ENCODE measurements at regions not wholly inside any gene's neighbourhood (a gene's known extent, or its start where the extent isn't known, plus 50 kb on each side); places are given as distances from the start of the nearest gene placed in this dataset.
A peak's percentile ranks its signal among the peaks of the same experiment; 100 is the strongest.

- no peaks in the 10 kb centered on the region for H3K27me3 Mint-ChIP-seq (ENCODE audit: low read depth)
- no peaks in the 10 kb centered on the region for H3K36me3 Mint-ChIP-seq (ENCODE audit: low read depth)
- no peaks in the 10 kb centered on the region for H3K9me3 Mint-ChIP-seq
- H3K4me3 Mint-ChIP-seq = no peak overlapping the region
- H3K4me1 Mint-ChIP-seq (ENCODE audit: low read depth) = no peaks in the 10 kb centered on the region
- H3K27ac Mint-ChIP-seq = no peak overlapping the region
These were observed 351.6 kb upstream of the PLXNA2 start for GRCh38 chr1:208595745-208596144.

DNA sequence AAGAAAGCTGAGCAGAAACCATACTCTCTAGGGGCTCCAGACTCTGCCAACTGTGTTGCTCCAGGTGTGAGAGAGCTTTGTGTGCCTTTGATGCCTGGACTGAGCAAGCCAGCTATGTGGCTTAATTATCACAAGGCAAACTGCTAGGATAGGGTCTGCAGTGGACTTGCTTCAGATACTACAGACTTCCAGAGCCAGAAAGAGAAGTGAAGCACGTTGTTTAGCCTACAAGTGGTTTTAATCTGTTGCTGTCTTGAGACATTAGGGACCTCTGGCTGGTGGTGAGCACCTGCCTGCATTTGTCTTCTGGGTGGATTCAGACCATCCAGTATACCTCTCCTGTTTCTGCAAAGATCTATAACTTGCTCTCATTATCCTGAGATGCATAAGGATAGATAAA lies 353.4 kb upstream of the PLXNA2 start:
- Mint-ChIP-seq H3K9me3 (no peaks in the 10 kb centered on the region), H3K36me3 (ENCODE audit: low read depth) (no peaks in the 10 kb centered on the region), H3K27me3 (ENCODE audit: low read depth) (no peaks in the 10 kb centered on the region)

GRCh38 chr1:208598021-208598420 lies 353.8 kb upstream of the PLXNA2 start:
- no peak overlapping the region for H3K27ac Mint-ChIP-seq

More for the DNA sequence above, 353.4 kb upstream of the PLXNA2 start:
- Mint-ChIP-seq H3K4me1 (ENCODE audit: low read depth) (no peaks in the 10 kb centered on the region), H3K27ac (no peak overlapping the region), H3K4me3 (no peak overlapping the region)

GRCh38 chr1:208599063-208599462 lies 354.9 kb upstream of the PLXNA2 start:
- Mint-ChIP-seq H3K4me1 (ENCODE audit: low read depth) (peaks cover under 1% of the 10 kb centered on the region), H3K4me3 (no peak overlapping the region), H3K27me3 (ENCODE audit: low read depth) (no peaks in the 10 kb centered on the region), H3K9me3 (no peaks in the 10 kb centered on the region), H3K36me3 (ENCODE audit: low read depth) (no peaks in the 10 kb centered on the region), H3K27ac (no peak overlapping the region)

More at GRCh38 chr1:208598021-208598420, 353.8 kb upstream of the PLXNA2 start:
- Mint-ChIP-seq H3K36me3 (ENCODE audit: low read depth) (no peaks in the 10 kb centered on the region), H3K4me1 (ENCODE audit: low read depth) (no peaks in the 10 kb centered on the region), H3K27me3 (ENCODE audit: low read depth) (no peaks in the 10 kb centered on the region), H3K4me3 (no peak overlapping the region), H3K9me3 (no peaks in the 10 kb centered on the region)

GRCh38 chr1:208600456-208601190 lies 356.4 kb upstream of the PLXNA2 start:
- peaks cover 8% of the 10 kb centered on the region for H3K4me1 Mint-ChIP-seq (ENCODE audit: low read depth)
- no peaks in the 10 kb centered on the region for H3K27me3 Mint-ChIP-seq (ENCODE audit: low read depth)
- H3K36me3 Mint-ChIP-seq (ENCODE audit: low read depth) = no peaks in the 10 kb centered on the region
- no peak overlapping the region for H3K4me3 Mint-ChIP-seq
- H3K27ac Mint-ChIP-seq = no peak overlapping the region
- H3K9me3 Mint-ChIP-seq = no peaks in the 10 kb centered on the region

GRCh38 chr1:208601561-208601960 lies 357.4 kb upstream of the PLXNA2 start:
- Mint-ChIP-seq H3K4me1 (ENCODE audit: low read depth) (peaks cover 8% of the 10 kb centered on the region), H3K27me3 (ENCODE audit: low read depth) (no peaks in the 10 kb centered on the region), H3K36me3 (ENCODE audit: low read depth) (no peaks in the 10 kb centered on the region), H3K4me3 (no peak overlapping the region), H3K9me3 (no peaks in the 10 kb centered on the region), H3K27ac (no peak overlapping the region)

GRCh38 chr1:208603721-208604120 lies 359.5 kb upstream of the PLXNA2 start:
- Mint-ChIP-seq H3K27ac (no peak overlapping the region), H3K9me3 (no peaks in the 10 kb centered on the region), H3K27me3 (ENCODE audit: low read depth) (no peaks in the 10 kb centered on the region), H3K4me1 (ENCODE audit: low read depth) (peaks cover 8% of the 10 kb centered on the region), H3K36me3 (ENCODE audit: low read depth) (no peaks in the 10 kb centered on the region), H3K4me3 (no peak overlapping the region)

DNA sequence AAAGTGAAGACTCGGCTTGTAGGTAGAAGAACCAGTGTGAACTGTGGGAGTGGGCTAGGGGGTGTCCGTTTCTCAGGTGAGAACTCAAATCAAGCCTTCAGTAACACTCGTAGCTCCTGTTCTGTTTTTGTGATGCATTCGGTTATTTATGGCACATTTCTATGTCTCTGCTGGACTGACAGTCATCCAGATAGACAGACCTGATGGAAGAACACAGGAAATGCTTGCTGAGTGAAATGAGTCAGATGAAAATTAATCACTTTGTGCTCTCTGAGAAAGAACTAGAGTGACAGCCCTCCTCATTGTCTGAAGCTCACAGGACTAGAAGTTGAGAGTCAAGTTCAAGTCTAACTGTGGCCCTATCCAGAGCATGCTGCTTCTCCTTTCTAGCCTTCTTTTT lies 360.1 kb upstream of the PLXNA2 start:
- Mint-ChIP-seq H3K4me3 (no peak overlapping the region), H3K9me3 (no peaks in the 10 kb centered on the region), H3K4me1 (ENCODE audit: low read depth) (peaks cover 8% of the 10 kb centered on the region), H3K36me3 (ENCODE audit: low read depth) (no peaks in the 10 kb centered on the region), H3K27ac (peak overlapping the region; percentile 38), H3K27me3 (ENCODE audit: low read depth) (no peaks in the 10 kb centered on the region)

- Mint-ChIP-seq H3K27me3 (ENCODE audit: low read depth) (no peaks in the 10 kb centered on the region), H3K27ac (no peak overlapping the region), H3K4me3 (no peak overlapping the region), H3K4me1 (ENCODE audit: low read depth) (peaks cover 8% of the 10 kb centered on the region), H3K9me3 (no peaks in the 10 kb centered on the region), H3K36me3 (ENCODE audit: low read depth) (no peaks in the 10 kb centered on the region)
These were observed 362.8 kb upstream of the PLXNA2 start for GRCh38 chr1:208606959-208607358.

- Mint-ChIP-seq H3K4me1 (ENCODE audit: low read depth) (peaks cover 8% of the 10 kb centered on the region), H3K4me3 (no peak overlapping the region), H3K27me3 (ENCODE audit: low read depth) (no peaks in the 10 kb centered on the region), H3K27ac (no peak overlapping the region), H3K9me3 (no peaks in the 10 kb centered on the region), H3K36me3 (ENCODE audit: low read depth) (no peaks in the 10 kb centered on the region)
These were observed 363.4 kb upstream of the PLXNA2 start for GRCh38 chr1:208607616-208608015.

GRCh38 chr1:208614610-208615009 lies 370.4 kb upstream of the PLXNA2 start:
- Mint-ChIP-seq H3K9me3 (peaks cover 13% of the 10 kb centered on the region), H3K36me3 (ENCODE audit: low read depth) (no peaks in the 10 kb centered on the region), H3K4me1 (ENCODE audit: low read depth) (no peaks in the 10 kb centered on the region), H3K27me3 (ENCODE audit: low read depth) (no peaks in the 10 kb centered on the region), H3K4me3 (no peak overlapping the region), H3K27ac (no peak overlapping the region)

- no peak overlapping the region for H3K4me3 Mint-ChIP-seq
- H3K27ac Mint-ChIP-seq = no peak overlapping the region
- peaks cover 20% of the 10 kb centered on the region for H3K9me3 Mint-ChIP-seq
- no peaks in the 10 kb centered on the region for H3K36me3 Mint-ChIP-seq (ENCODE audit: low read depth)
- H3K27me3 Mint-ChIP-seq (ENCODE audit: low read depth) = no peaks in the 10 kb centered on the region
- no peaks in the 10 kb centered on the region for H3K4me1 Mint-ChIP-seq (ENCODE audit: low read depth)
These were observed 371.2 kb upstream of the PLXNA2 start for GRCh38 chr1:208615371-208615770.

DNA sequence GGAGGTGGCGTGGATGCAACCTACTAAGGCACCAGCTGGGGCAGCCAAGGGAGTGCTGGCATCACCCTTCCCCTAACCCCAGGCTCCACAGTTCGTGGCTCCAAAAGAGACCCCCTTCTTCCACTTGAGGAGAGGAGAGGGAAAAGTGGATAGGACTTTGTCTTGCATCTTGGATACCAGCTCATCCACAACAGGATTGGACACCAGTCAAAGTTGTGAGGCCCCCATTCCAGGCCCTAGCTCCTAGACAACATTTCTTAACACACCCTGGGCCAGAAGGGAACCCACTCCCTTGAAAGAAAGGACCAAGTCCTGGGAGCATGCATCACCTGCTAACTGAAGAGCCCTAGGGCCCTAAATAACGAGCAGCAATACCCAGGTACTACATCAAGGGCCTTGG lies 372.6 kb upstream of the PLXNA2 start:
- H3K9me3 Mint-ChIP-seq = peaks cover 21% of the 10 kb centered on the region
- no peak overlapping the region for H3K27ac Mint-ChIP-seq
- no peaks in the 10 kb centered on the region for H3K4me1 Mint-ChIP-seq (ENCODE audit: low read depth)
- no peak overlapping the region for H3K4me3 Mint-ChIP-seq
- no peaks in the 10 kb centered on the region for H3K36me3 Mint-ChIP-seq (ENCODE audit: low read depth)
- H3K27me3 Mint-ChIP-seq (ENCODE audit: low read depth) = no peaks in the 10 kb centered on the region

- no peaks in the 10 kb centered on the region for H3K36me3 Mint-ChIP-seq (ENCODE audit: low read depth)
- no peak overlapping the region for H3K4me3 Mint-ChIP-seq
- H3K4me1 Mint-ChIP-seq (ENCODE audit: low read depth) = no peaks in the 10 kb centered on the region
- H3K9me3 Mint-ChIP-seq = no peaks in the 10 kb centered on the region
- no peaks in the 10 kb centered on the region for H3K27me3 Mint-ChIP-seq (ENCODE audit: low read depth)
- H3K27ac Mint-ChIP-seq = no peak overlapping the region
These were observed 384.1 kb upstream of the PLXNA2 start for GRCh38 chr1:208628022-208628914.

GRCh38 chr1:208631092-208631491 lies 386.9 kb upstream of the PLXNA2 start:
- no peaks in the 10 kb centered on the region for H3K4me1 Mint-ChIP-seq (ENCODE audit: low read depth)
- no peak overlapping the region for H3K27ac Mint-ChIP-seq
- H3K27me3 Mint-ChIP-seq (ENCODE audit: low read depth) = no peaks in the 10 kb centered on the region
- H3K36me3 Mint-ChIP-seq (ENCODE audit: low read depth) = no peaks in the 10 kb centered on the region
- no peaks in the 10 kb centered on the region for H3K9me3 Mint-ChIP-seq
- no peak overlapping the region for H3K4me3 Mint-ChIP-seq

All from T-helper 1 cell treated with Interleukin-12 subunit alpha and Interleukin-12 subunit beta and Interleukin-4 antibody, amounts not matched to agents 30 μg/mL and 1 μg/mL, for 36 hours (primary cell).